ENCODE measurements at regions not wholly inside any gene's neighbourhood (a gene's known extent, or its start where the extent isn't known, plus 50 kb on each side); places are given as distances from the start of the nearest gene placed in this dataset.
"Not testable (repeated sequence)": the region's sequence is repeated elsewhere in the genome, so short reads cannot be mapped to it uniquely, and the experiment has no call there.

- DNase-seq, result peak; percentile 7
Observed at GRCh38 chr12:58009405-58010195, 68.2 kb downstream of the ATP23 start.

DNA sequence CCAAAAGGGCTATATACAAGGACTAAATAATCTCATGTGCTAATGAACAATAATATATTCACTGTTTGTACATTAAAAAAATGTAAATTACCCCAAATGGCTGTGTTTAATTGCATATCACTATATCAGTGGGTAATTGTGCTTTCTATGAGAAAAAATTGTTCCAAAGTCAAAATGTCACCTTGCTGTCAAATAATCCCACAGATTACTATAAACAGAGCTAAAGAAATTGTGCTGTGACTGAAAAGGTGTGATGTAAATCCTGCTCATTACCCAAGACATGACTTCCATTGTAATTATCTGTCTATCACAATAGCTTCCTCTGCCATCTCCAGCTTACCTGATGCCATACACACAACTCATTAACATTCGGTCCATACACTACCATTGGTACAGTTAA, 70.3 kb downstream of the ATP23 start:
- DNase-seq, result no peak

DNA sequence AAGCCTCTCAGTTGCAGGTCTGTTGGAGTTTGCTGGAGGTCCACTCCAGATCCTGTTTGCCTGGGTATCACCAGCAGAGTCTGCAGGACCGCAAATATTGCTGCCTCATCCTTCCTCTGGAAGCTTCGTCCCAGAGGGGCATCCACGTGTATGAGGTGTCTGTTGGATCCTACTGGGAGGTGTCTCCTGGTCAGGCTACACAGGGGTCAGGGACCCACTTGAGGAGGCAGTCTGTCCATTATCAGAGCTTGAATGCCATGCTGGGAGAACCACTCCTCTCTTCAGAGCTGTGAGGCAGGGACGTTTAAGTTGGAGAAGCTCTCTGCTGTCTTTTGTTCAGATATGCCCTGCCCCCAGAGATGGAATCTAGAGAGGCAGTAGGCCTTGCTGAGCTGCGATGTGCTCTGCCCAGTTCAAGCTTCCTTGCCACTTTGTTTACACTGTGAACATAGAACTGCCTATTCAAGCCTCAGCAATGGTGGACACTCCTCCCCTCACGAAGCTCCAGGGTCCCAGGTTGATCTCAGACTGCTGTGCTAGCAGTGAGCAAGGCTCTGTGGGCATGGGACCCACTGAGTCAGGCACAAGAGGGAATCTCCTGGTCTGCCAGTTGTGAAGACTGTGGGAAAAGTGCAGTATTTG, 81.1 kb downstream of the ATP23 start:
- not testable (repeated sequence) for DNase-seq

DNA sequence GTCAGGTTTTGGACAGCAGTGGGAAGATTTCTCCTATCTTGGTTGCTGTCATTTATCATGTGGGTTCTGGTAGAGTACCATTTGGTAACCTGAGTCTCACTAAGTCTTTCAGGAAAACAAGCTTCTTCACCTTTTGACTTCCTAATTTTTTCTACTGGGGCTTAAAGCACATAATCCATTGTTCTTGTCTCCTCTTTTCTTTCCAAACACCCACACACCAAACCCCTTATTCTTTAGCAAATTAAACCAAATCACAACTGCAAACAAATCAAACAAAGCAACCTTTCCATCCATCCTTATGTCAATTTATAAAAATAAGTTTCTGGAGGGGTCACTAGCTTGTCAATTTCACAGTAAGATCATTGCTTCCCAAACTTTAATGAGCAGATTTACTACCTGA, 84.1 kb downstream of the ATP23 start:
- DNase-seq, result no peak

DNA sequence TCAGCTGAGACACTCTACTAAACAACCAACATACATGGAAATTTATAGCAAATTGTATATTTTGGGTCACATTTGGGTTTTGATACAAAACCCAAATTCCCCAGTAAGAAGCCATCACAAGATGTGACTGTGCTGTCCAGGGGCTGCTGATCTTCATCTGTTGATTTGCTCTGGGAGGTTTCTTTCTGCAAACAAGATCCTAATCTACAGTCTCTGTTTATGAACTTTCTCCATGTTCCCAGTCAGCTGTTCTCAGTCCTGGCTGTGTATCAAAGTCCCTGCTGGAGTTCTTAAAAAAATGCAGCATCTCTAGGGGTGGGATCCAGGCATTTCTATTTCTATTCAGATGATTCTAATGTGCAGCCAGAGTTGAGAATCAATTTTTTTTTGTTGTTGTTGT, 85.1 kb downstream of the ATP23 start:
- no peak for DNase-seq

- no peak for DNase-seq
Observed at GRCh38 chr12:58026897-58027891, 85.8 kb downstream of the ATP23 start.

DNA sequence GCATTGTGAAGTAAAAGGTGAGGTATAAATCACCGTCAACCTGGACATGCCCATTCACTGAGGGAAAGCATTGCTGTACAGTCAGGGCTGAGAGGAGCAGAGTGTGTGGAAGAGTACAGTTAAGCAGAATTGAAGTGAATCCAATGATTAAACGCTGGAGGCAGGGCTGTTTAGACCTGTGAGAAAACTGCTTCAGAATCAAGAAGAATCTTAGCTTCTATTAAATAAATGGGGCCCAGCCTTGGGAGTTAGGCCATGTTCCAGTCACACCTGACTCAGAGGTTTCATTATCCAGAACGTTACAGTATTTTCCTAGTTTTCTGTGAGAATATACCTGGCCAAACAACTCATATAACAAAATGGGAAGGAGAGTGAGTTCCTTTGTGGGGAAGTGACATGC, 86.9 kb downstream of the ATP23 start:
- no peak for DNase-seq

GRCh38 chr12:58029260-58029659, 87.9 kb downstream of the ATP23 start:
- DNase-seq, result no peak

GRCh38 chr12:58030566-58031279, 89.4 kb downstream of the ATP23 start:
- no peak for DNase-seq

DNA sequence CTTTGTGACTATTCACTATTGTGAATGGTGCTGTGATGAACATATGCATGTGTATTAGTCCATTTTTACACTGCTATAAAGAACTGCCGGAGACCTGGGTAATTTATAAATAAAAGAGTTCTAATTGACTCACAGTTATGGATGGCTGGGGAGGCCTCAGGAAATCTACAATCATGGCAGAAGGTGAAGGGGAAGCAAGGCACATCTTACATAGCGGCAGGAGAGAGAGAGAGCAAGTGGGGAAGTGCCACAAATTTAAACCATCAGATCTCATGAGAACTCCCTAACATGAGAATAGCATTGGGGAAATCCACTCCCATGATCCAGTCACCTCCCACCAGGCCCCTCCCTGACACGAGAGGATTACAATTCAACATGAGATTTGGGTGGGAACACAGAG, 90.8 kb downstream of the ATP23 start:
- DNase-seq, result no peak

DNA sequence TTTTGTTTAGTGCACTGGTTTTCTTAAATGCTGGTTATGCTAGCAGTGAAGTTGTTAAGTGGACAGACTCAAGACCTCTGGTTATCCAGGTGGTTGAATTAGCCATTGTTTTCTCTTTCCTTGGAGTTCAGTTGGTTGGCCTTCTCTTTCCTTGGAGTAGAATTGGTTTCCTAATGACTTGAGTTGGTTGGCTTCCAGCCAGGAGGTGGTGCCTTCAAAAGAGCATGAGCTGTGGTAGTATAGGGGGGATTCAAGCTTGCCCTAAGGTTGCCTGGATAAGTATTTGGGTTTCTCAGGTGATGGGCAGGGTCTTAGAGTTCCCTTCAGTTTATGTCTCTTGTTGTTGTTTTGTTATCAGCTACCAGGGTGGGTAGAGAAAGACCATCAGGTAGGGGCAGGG, 92.5 kb downstream of the ATP23 start:
- DNase-seq, result no peak

DNA sequence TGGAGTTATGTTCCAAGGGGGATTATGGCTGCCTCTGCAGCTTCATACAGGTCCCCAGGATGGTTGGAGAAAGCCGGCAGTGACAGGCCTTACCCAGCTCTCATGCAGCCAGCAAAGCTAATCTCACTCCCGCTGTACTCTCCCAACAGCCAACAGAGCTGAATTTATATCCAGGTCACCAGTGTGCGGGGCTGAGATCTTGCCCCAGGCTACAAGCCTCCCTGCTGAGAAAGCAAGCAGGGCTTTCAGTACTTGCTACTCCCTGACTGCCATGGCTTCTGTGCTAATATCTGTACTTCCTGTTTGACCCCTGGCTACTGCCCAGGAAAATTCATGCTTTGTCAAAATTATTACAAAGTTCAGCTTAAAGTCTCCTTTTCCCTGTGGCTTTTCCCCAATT, 92.9 kb downstream of the ATP23 start:
- DNase-seq, result no peak

GRCh38 chr12:58034712-58035111, 93.3 kb downstream of the ATP23 start:
- DNase-seq, result no peak

DNA sequence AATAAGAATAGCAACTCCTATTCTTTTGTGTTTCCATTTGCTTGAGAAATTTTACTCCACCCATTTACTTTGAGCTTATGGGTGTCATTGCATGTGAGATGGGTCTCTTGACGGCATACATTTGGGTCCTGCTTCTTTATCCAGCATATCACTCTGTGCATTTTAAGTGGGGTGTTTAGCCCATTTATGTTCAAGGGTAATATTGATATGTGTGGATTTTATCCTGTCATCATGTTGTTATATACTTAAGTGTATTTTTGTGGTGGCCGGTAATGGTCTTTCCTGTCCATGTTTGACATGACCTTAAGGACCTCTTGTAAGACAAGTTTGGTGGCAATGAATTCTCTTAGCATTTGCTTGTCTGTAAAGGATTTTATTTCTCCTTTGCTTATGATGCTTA, 100.1 kb downstream of the ATP23 start:
- DNase-seq, result no peak

- no peak for DNase-seq
Observed at GRCh38 chr12:58044966-58045365, 103.6 kb downstream of the ATP23 start.

DNA sequence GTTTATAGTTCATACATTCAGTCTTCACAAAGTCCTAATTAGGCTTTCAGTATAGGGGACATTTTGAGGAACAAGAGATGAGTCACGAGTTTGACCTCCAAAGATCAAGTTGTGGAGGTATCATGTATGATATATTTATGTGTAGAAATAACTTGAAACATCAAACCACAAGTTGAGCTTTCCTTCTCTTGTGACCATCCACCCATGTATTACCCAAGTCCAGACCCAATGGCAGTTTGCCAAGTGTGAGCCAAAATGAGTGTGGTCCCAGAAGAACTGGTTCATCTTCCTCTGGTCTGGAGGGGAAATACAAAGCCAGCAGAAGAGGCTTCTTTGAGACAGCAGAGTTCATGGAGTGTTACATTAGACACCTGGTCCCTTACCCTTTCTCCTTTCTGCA, 104.9 kb downstream of the ATP23 start:
- no peak for DNase-seq

DNA sequence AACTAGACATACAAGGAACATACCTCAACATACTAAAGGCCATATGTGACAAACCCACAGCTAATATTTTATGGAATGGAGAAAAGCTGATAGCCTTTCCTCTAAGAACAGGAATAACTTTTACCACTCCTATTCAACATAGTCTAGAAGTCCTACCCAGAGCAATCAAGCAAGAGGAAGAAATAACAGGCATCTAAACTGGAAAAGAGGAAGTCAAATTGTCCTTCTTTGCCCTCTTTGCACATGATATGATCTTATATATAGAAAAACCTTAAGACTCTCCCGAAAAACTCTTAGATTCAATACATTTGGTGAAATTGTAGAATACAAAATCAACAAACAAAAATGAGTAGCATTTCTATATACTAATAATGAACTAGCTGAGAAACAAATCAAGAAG, 110.0 kb downstream of the ATP23 start:
- DNase-seq, result no peak

GRCh38 chr12:58064666-58065065, 123.3 kb downstream of the ATP23 start:
- DNase-seq, result no peak

- DNase-seq, result no peak
Observed at GRCh38 chr12:58066296-58066695, 124.9 kb downstream of the ATP23 start.

GRCh38 chr12:58067610-58068387, 126.4 kb downstream of the ATP23 start:
- DNase-seq, result no peak

DNA sequence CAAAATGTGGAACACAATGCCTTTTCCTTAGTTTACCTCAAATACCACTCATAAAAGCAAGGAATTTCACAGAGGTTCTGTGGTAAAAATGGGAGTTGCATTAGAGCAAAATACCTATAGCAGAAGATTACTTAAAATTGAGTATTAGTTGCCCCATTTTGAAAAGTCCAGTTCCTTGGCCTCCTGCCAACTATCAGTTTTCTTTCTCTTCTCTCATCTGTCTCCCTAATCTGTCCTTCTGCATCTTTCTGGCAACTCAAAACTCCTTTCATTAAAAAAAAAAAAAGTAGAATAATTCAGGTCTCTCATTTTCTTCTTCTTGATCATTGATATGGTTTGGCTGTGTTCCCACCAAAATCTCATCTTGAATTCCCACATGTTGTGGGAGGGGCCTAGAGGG, 127.3 kb downstream of the ATP23 start:
- no peak for DNase-seq
